ENCODE measurements at regions not wholly inside any gene's neighbourhood (a gene's known extent, or its start where the extent isn't known, plus 50 kb on each side); places are given as distances from the start of the nearest gene placed in this dataset.

- no peak for TF ChIP-seq CTCF (conservative IDR thresholded peaks at IDR 0.05; ENCODE audit: low read depth, low read length)
- TF ChIP-seq EZH2 (IDR thresholded peaks at IDR 0.05; ENCODE audit: low read length, unreplicated experiment) = no peak
- no peak for TF ChIP-seq EZH2phosphoT487 (IDR thresholded peaks at IDR 0.05; ENCODE audit: borderline replicate concordance, low read length)
Observed at GRCh38 chr4:14277505-14277904, 650.0 kb upstream of the BOD1L1 start.
